ENCODE measurements at regions not wholly inside any gene's neighbourhood (a gene's known extent, or its start where the extent isn't known, plus 50 kb on each side); places are given as distances from the start of the nearest gene placed in this dataset.

- DNase-seq: peak in 1 of 2 experiments; percentile 44
Measured at GRCh38 chr1:114219172-114219868, 65.7 kb upstream of the SYT6 start.

GRCh38 chr1:114218361-114219171 is 64.9 kb upstream of the SYT6 start:
- no peak for DNase-seq

GRCh38 chr1:114216431-114217173 is 62.9 kb upstream of the SYT6 start:
- DNase-seq: no peak

- peak in 1 of 2 experiments; percentile 20 for DNase-seq
Measured at GRCh38 chr1:114215436-114215835, 61.8 kb upstream of the SYT6 start.

- no peak for DNase-seq
Measured at GRCh38 chr1:114214016-114214415, 60.3 kb upstream of the SYT6 start.

GRCh38 chr1:114209971-114210370 is 56.3 kb upstream of the SYT6 start:
- no peak for DNase-seq

- no peak for DNase-seq
Measured at GRCh38 chr1:114208714-114209113, 55.0 kb upstream of the SYT6 start.

- no peak for DNase-seq
Measured at GRCh38 chr1:114208106-114208505, 54.4 kb upstream of the SYT6 start.

GRCh38 chr1:114207635-114208034 is 54.0 kb upstream of the SYT6 start:
- no peak for DNase-seq

GRCh38 chr1:114206392-114206791 is 52.7 kb upstream of the SYT6 start:
- no peak for DNase-seq

- no peak for DNase-seq
Measured at GRCh38 chr1:114203595-114204128, 50.0 kb upstream of the SYT6 start.

Measured in NCI-H526 (cell line).